K562 (cell line): ENCODE measurements at regions not wholly inside any gene's neighbourhood (a gene's known extent, or its start where the extent isn't known, plus 50 kb on each side); places are given as distances from the start of the nearest gene placed in this dataset.

ENCODE experiments used
- ATAC-seq: fragments of 200-7000 bp; cut with Tn5 transposase; 3 replicates; pipeline ENCODE4 v1.9.1; 2020; ENCODE audit warnings: moderate library complexity
- BruUV-seq: library from RNA; stranded (reverse); fragments of 400-500 nt; replicated peaks from 2 replicates; lab custom pipeline; 2021; lab: Mats Ljungman, UMichigan
- CTCF ChIA-PET: fragments of 300-600 bp; formaldehyde crosslinking; extraction: SDS; loops from one replicate; lab custom pipeline; 2021; ENCODE audit warnings: low intra/inter-chr PET ratio; lab: Yijun Ruan, JAX
- POLR2A ChIA-PET: fragments of 300-600, 350-650 bp; sonication (Branson Sonifier 250); formaldehyde crosslinking; extraction: SDS; loops from one replicate; lab custom pipeline; 2021; ENCODE audit warnings: antibody characterized with exemption, inconsistent platforms; lab: Yijun Ruan, JAX
- DNase-seq, 4 experiments: peaks; one replicate each; pipeline versions ENCODE4 v3.0.0 to v3.0.0-alpha.2; 2011 to 2018; ENCODE audit warnings: low spot score in 3 of 4, mixed read lengths in 3 of 4; ENCODE audit errors: extremely low read depth in 1 of 4
- FAIRE-seq: peaks from 2 replicates; lab custom pipeline; 2011; peaks lifted over from hg19 to GRCh38; lab: Jason Lieb, UNC
- H2AFZ ChIP-seq: 2 replicates; pipeline ENCODE4 v1.6.0; 2011; ENCODE audit warnings: low read depth, low read length, control low read depth, inconsistent platforms
- H3K27ac ChIP-seq: fragments of 200-600 bp; 3 replicates; pipeline ENCODE4 v1.8.0; 2011; ENCODE audit warnings: low read depth, mild to moderate bottlenecking, control low read depth, inconsistent platforms, low read length, moderate library complexity, mixed read lengths; ENCODE audit errors: extremely low read depth
- H3K27me3 ChIP-seq, 2 experiments: fragments of 300-600 bp in 1 of 2; 2 replicates in 1 of 2; 3 replicates in 1 of 2; pipeline versions ENCODE4 v1.6.0 to v1.8.0; 2011; ENCODE audit warnings: inconsistent platforms in 2 of 2, low read length in 2 of 2, mild to moderate bottlenecking in 1 of 2, mixed read lengths in 1 of 2, moderate library complexity in 1 of 2; ENCODE audit not compliant: control insufficient read depth in 2 of 2, insufficient read depth in 2 of 2
- H3K36me3 ChIP-seq: fragments of 300-600 bp; 3 replicates; pipeline ENCODE4 v1.8.0; 2011; ENCODE audit warnings: mild to moderate bottlenecking, low read length, inconsistent platforms; ENCODE audit not compliant: control insufficient read depth, insufficient read depth
- H3K4me1 ChIP-seq, 2 experiments: fragments of 200-600 bp in 1 of 2; replicated peaks in 1 of 2; 2 replicates in 1 of 2; 3 replicates in 1 of 2; pipeline versions ENCODE4 v1.5.1 to v1.8.0; 2011; ENCODE audit warnings: inconsistent platforms in 2 of 2, low read length in 2 of 2, mild to moderate bottlenecking in 1 of 2, mixed read lengths in 1 of 2, moderate library complexity in 1 of 2; ENCODE audit not compliant: control insufficient read depth in 2 of 2, insufficient read depth in 2 of 2
- H3K4me2 ChIP-seq: 2 replicates; pipeline ENCODE4 v1.6.1; 2011; ENCODE audit warnings: low read length, control low read depth, inconsistent platforms, mixed read lengths; ENCODE audit not compliant: insufficient read depth
- H3K4me3 ChIP-seq: fragments of 200-600 bp; sonication (generic), shearing (Covaris generic); 2 replicates; pipeline ENCODE4 v1.5.1; 2016; ENCODE audit warnings: control low read depth, inconsistent platforms
- H3K79me2 ChIP-seq: fragments of 200-600 bp; 3 replicates; pipeline ENCODE4 v1.8.0; 2011; ENCODE audit warnings: low read length, inconsistent platforms; ENCODE audit not compliant: control insufficient read depth, insufficient read depth
- H3K9ac ChIP-seq, 2 experiments: 2 replicates each; pipeline versions ENCODE4 v1.6.0 to v1.6.1; 2011; ENCODE audit warnings: low read depth in 2 of 2, low read length in 2 of 2, control low read depth in 1 of 2, inconsistent platforms in 1 of 2, mild to moderate bottlenecking in 1 of 2, mixed read lengths in 1 of 2; ENCODE audit not compliant: insufficient read depth in 1 of 2
- H3K9me1 ChIP-seq: one replicate; pipeline ENCODE4 v1.6.0; 2011; ENCODE audit warnings: inconsistent platforms, mild to moderate bottlenecking, low read length, moderate library complexity; ENCODE audit not compliant: control insufficient read depth, insufficient read depth
- H3K9me3 ChIP-seq: replicated peaks from 2 replicates; pipeline ENCODE4 v1.5.1; 2011; ENCODE audit warnings: low read depth, low read length, inconsistent platforms; ENCODE audit not compliant: control insufficient read depth, insufficient read depth
- H4K20me1 ChIP-seq: replicated peaks from 2 replicates; pipeline ENCODE4 v1.6.1; 2011; ENCODE audit warnings: low read length, inconsistent platforms, mixed read lengths; ENCODE audit not compliant: control insufficient read depth, insufficient read depth
- CLOCK ChIP-seq: fragments of 250-450 bp; sonication (Bioruptor Pico); IDR thresholded peaks from 2 replicates; pipeline ENCODE4 v1.4.0; 2020; ENCODE audit warnings: mild to moderate bottlenecking, moderate library complexity, borderline replicate concordance
- ELF1 ChIP-seq: fragments of 200-800 bp; sonication (Bioruptor generic); IDR thresholded peaks from 2 replicates; pipeline ENCODE4 v1.6.1; 2016; ENCODE audit warnings: missing genetic modification characterization, missing compliant biosample characterization
- EP300 ChIP-seq: IDR thresholded peaks from 2 replicates; pipeline ENCODE4 v1.6.1; 2012; ENCODE audit warnings: low read length, improper control_type of control experiment
- MBD2 ChIP-seq: sonication (generic); IDR thresholded peaks from 2 replicates; pipeline ENCODE4 v1.6.1; 2016; ENCODE audit warnings: low read depth, borderline replicate concordance
- NFATC3 ChIP-seq: fragments of 450-650 bp; IDR thresholded peaks from 2 replicates; pipeline ENCODE4 v1.6.1; 2017; ENCODE audit warnings: mild to moderate bottlenecking
- OTX1 ChIP-seq: fragments of 450-650 bp; formaldehyde crosslinking; IDR thresholded peaks from 2 replicates; pipeline ENCODE4 v1.4.0; 2022; ENCODE audit warnings: mild to moderate bottlenecking
- RBM17 ChIP-seq: fragments of 200-400 bp; formaldehyde crosslinking; IDR thresholded peaks from 2 replicates; pipeline ENCODE4 v1.6.1; 2017; ENCODE audit warnings: low read depth, mild to moderate bottlenecking, low read length, borderline replicate concordance
- ZNF644 ChIP-seq: fragments of 200-800 bp; sonication (Bioruptor generic); IDR thresholded peaks from 2 replicates; pipeline ENCODE4 v1.6.1; 2016; ENCODE audit warnings: low read depth, missing genetic modification characterization, missing compliant biosample characterization
- whole genome bisulfite sequencing: fragments of 100-300 bp; shearing (Covaris generic); methylation state at CpG from one replicate; pipeline ENCODE4 v1.1.6; 2016; ENCODE audit warnings: low coverage, mixed read lengths; ENCODE audit not compliant: insufficient coverage; ENCODE audit errors: missing lambda C conversion rate; 5-methylcytosine and 5-hydroxymethylcytosine counted together
- in situ Hi-C: fragments of 300-500 bp; cut with MboI; formaldehyde crosslinking; loops from 4 replicates; pipeline ENCODE4 v1.15.0; 2018; ENCODE audit warnings: inconsistent platforms, mixed read lengths
- intact Hi-C: fragments of 100-400 bp; cut with micrococcal nuclease; formaldehyde crosslinking; loops from 2 replicates; pipeline ENCODE4 v1.14.2; 2022

- H3K4me1 ChIP-seq = no peaks in the 10 kb centered on the region
- BruUV-seq = no TSS peak
- ATAC-seq (no peak), DNase-seq (no peak), FAIRE-seq (no peak)
- H4K20me1 ChIP-seq = no peaks in the 10 kb centered on the region
- H3K27ac ChIP-seq = no peak overlapping the region
- no peaks in the 10 kb centered on the region for H3K9me1 ChIP-seq
- in situ Hi-C loops = no loop called here
- no peak for TF ChIP-seq CLOCK (CRISPR knock-in tag)
- no peak for TF ChIP-seq NFATC3
- TF ChIP-seq EP300 = no peak
- TF ChIP-seq ZNF644 (tag) = no peak
- TF ChIP-seq OTX1 (CRISPR knock-in tag) = no peak
- TF ChIP-seq MBD2 = no peak
- no peak for TF ChIP-seq RBM17
- no peak for TF ChIP-seq ELF1 (tag)
- ChIA-PET POLR2A (interaction anchor here (0.6 kb wide), 1 partner anchor 11 kb away, joined by 3 read pairs; no protein-coding TSS in a partner anchor), CTCF (no interaction called here)
- 0% methylated on average over 1 of the region's 1 CpG for WGBS
- no peak overlapping the region for H3K9ac ChIP-seq
- H3K4me2 ChIP-seq = no peak overlapping the region
- H3K9me3 ChIP-seq = no peaks in the 10 kb centered on the region
- H3K36me3 ChIP-seq = no peaks in the 10 kb centered on the region
- H3K79me2 ChIP-seq = no peaks in the 10 kb centered on the region
- intact Hi-C loops = no loop called here
- H3K4me3 ChIP-seq = no peak overlapping the region
- H2AFZ ChIP-seq = no peak overlapping the region
- no peaks in the 10 kb centered on the region for H3K27me3 ChIP-seq
These were observed 536.8 kb downstream of the PYDC2 start for GRCh38 chr3:191997579-191998268.
